ENCODE measurements at regions not wholly inside any gene's neighbourhood (a gene's known extent, or its start where the extent isn't known, plus 50 kb on each side); places are given as distances from the start of the nearest gene placed in this dataset.

DNA sequence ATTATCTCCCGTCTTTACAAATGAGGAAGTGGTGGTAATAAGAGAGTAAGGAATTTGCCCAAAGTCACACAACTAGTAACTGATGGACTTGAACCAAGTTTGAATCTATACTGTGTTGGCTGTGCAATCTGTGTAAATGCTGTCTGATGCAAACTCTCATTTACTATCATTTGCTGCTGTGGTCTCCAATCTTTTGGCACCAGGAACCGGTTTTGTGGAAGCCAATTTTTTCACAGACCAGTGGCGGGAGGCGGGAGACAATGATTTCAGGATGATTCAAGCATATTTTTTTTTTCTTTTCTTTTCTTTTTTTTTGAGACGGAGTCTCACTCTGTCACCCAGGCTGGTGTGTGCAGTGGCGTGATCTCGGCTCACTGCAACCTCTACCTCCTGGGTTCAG lies 450.0 kb upstream of the FZD8 start:
- H3K9ac ChIP-seq (replicated peaks; ENCODE audit: extremely low read depth, insufficient read depth, low read length): no peak overlapping the region
- no TSS peak for BruUV-seq (replicated peaks)
- no peaks in the 10 kb centered on the region for H3K9me1 ChIP-seq (replicated peaks; ENCODE audit: control insufficient read depth, extremely low read depth, insufficient read depth, low read length)
- H3K4me3 ChIP-seq (replicated peaks in 1 of 3; ENCODE audit: insufficient read depth in 1 of 3, low read depth in 1 of 3, low read length in 3 of 3): no peak overlapping the region
- no peaks in the 10 kb centered on the region for H3K27me3 ChIP-seq (ENCODE audit: control insufficient read depth in 2 of 2, insufficient read depth in 2 of 2, low read length in 2 of 2)
- no peak overlapping the region for H2AFZ ChIP-seq (ENCODE audit: low read depth, low read length)
- intact Hi-C loops (cut with micrococcal nuclease): no loop called here
- no peaks in the 10 kb centered on the region for H4K20me1 ChIP-seq (replicated peaks; ENCODE audit: control insufficient read depth, extremely low read depth, insufficient read depth, low read length)
- TF ChIP-seq MYC (IDR thresholded peaks at IDR 0.05; ENCODE audit: low read depth, low read length): no peak
- no peak for TF ChIP-seq FOS (IDR thresholded peaks at IDR 0.05; ENCODE audit: borderline replicate concordance, insufficient read depth, low read length)
- H3K4me2 ChIP-seq (ENCODE audit: insufficient read depth, low read length): no peak overlapping the region
- ChIA-PET CTCF (no interaction called here), POLR2A (no interaction called here)
- FAIRE-seq (no peak), DNase-seq (ENCODE audit: low read depth, low spot score) (no peak)
- no peaks in the 10 kb centered on the region for H3K36me3 ChIP-seq (ENCODE audit: control insufficient read depth in 2 of 2, extremely low read depth in 1 of 2, insufficient read depth in 2 of 2, low read length in 2 of 2)
- no peaks in the 10 kb centered on the region for H3K79me2 ChIP-seq (ENCODE audit: control insufficient read depth, insufficient read depth, low read length)
- no peaks in the 10 kb centered on the region for H3K4me1 ChIP-seq (ENCODE audit: control insufficient read depth, extremely low read depth, insufficient read depth, low read length)
- no peak overlapping the region for H3K27ac ChIP-seq (ENCODE audit: insufficient read depth, low read depth, low read length)
- H3K9me3 ChIP-seq (replicated peaks; ENCODE audit: control insufficient read depth, insufficient read depth, low read length): no peaks in the 10 kb centered on the region
- dilution Hi-C loops (cut with MboI; ENCODE audit: extremely low pct_ligation_motif_present, low sequenced_read_pairs): no loop called here

DNA sequence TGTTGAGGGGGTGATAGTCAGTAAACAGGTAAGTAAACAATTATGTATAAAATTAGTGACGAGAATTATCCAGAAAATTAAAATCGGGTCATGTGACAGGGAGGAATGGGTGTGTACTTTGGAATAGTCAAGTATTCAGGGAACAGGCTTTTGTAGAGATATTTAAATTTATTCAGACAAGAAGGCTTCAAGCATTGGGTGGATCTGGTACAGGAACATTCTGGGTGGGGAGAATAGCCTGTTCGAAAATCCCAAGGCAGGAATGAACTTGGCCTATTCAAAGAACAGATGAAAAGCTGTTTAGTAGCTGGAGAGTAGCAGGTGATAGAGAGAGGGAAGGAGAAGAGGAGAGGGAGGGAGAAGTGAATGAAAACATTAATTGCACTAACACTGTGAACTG lies 448.9 kb upstream of the FZD8 start:
- Histone ChIP-seq H3K79me2 (ENCODE audit: control insufficient read depth, insufficient read depth, low read length) (no peaks in the 10 kb centered on the region), H3K27me3 (ENCODE audit: control insufficient read depth in 2 of 2, insufficient read depth in 2 of 2, low read length in 2 of 2) (no peaks in the 10 kb centered on the region), H3K9me3 (replicated peaks; ENCODE audit: control insufficient read depth, insufficient read depth, low read length) (no peaks in the 10 kb centered on the region), H4K20me1 (replicated peaks; ENCODE audit: control insufficient read depth, extremely low read depth, insufficient read depth, low read length) (no peaks in the 10 kb centered on the region), H3K4me1 (ENCODE audit: control insufficient read depth, extremely low read depth, insufficient read depth, low read length) (no peaks in the 10 kb centered on the region), H2AFZ (ENCODE audit: low read depth, low read length) (no peak overlapping the region), H3K36me3 (ENCODE audit: control insufficient read depth in 2 of 2, extremely low read depth in 1 of 2, insufficient read depth in 2 of 2, low read length in 2 of 2) (no peaks in the 10 kb centered on the region), H3K4me2 (ENCODE audit: insufficient read depth, low read length) (no peak overlapping the region), H3K4me3 (replicated peaks in 1 of 3; ENCODE audit: insufficient read depth in 1 of 3, low read depth in 1 of 3, low read length in 3 of 3) (no peak overlapping the region), H3K27ac (ENCODE audit: insufficient read depth, low read depth, low read length) (no peak overlapping the region), H3K9me1 (replicated peaks; ENCODE audit: control insufficient read depth, extremely low read depth, insufficient read depth, low read length) (no peaks in the 10 kb centered on the region), H3K9ac (replicated peaks; ENCODE audit: extremely low read depth, insufficient read depth, low read length) (no peak overlapping the region)
- dilution Hi-C loops (cut with MboI; ENCODE audit: extremely low pct_ligation_motif_present, low sequenced_read_pairs): no loop called here
- ChIA-PET CTCF (no interaction called here), POLR2A (no interaction called here)
- TF ChIP-seq MAX (IDR thresholded peaks at IDR 0.05; ENCODE audit: insufficient read depth, insufficient read length) (no peak), POLR2AphosphoS5 (IDR thresholded peaks at IDR 0.05; ENCODE audit: insufficient read depth, low read depth, low read length) (no peak), FOS (IDR thresholded peaks at IDR 0.05; ENCODE audit: borderline replicate concordance, insufficient read depth, low read length) (no peak), MYC (IDR thresholded peaks at IDR 0.05; ENCODE audit: low read depth, low read length) (no peak), EZH2 (IDR thresholded peaks at IDR 0.05; ENCODE audit: borderline replicate concordance, low read depth, low read length, severe bottlenecking) (no peak), GATA2 (IDR thresholded peaks at IDR 0.05; ENCODE audit: insufficient read depth, insufficient read length, low read depth, low read length) (no peak), JUN (IDR thresholded peaks at IDR 0.05; ENCODE audit: borderline replicate concordance, insufficient read depth, insufficient read length, low read depth) (no peak), POLR2A (IDR thresholded peaks at IDR 0.05; ENCODE audit: low read depth, low read length) (no peak)
- TF ChIP-seq, protein P1, sequence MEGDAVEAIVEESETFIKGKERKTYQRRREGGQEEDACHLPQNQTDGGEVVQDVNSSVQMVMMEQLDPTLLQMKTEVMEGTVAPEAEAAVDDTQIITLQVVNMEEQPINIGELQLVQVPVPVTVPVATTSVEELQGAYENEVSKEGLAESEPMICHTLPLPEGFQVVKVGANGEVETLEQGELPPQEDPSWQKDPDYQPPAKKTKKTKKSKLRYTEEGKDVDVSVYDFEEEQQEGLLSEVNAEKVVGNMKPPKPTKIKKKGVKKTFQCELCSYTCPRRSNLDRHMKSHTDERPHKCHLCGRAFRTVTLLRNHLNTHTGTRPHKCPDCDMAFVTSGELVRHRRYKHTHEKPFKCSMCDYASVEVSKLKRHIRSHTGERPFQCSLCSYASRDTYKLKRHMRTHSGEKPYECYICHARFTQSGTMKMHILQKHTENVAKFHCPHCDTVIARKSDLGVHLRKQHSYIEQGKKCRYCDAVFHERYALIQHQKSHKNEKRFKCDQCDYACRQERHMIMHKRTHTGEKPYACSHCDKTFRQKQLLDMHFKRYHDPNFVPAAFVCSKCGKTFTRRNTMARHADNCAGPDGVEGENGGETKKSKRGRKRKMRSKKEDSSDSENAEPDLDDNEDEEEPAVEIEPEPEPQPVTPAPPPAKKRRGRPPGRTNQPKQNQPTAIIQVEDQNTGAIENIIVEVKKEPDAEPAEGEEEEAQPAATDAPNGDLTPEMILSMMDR (IDR thresholded peaks at IDR 0.05; ENCODE audit: extremely low read depth in 1 of 2, insufficient read depth in 1 of 2, low read depth in 1 of 2, low read length in 2 of 2): no peak
- FAIRE-seq (no peak), DNase-seq (ENCODE audit: low read depth, low spot score) (no peak)
- no TSS peak for BruUV-seq (replicated peaks)
- intact Hi-C loops (cut with micrococcal nuclease): no loop called here

Measured in endothelial cell of umbilical vein (primary cell).